Panc1 (cell line): ENCODE measurements at regions not wholly inside any gene's neighbourhood (a gene's known extent, or its start where the extent isn't known, plus 50 kb on each side); places are given as distances from the start of the nearest gene placed in this dataset.

Experiments used
- ATAC-seq: fragments of 200-7000 bp; cut with Tn5 transposase; 2 replicates; pipeline ENCODE4 v1.9.1; 2020; ENCODE audit warnings: mild to moderate bottlenecking, moderate library complexity
- BruUV-seq: library from RNA; stranded (reverse); fragments of 400-500 nt; replicated peaks from 2 replicates; lab custom pipeline; 2021; lab: Mats Ljungman, UMichigan
- CTCF ChIA-PET: fragments of 300-600 bp; sonication (Branson Sonifier 250); formaldehyde crosslinking; loops from one replicate; lab custom pipeline; 2022; ENCODE audit warnings: antibody characterized with exemption; lab: Charles Lee
- POLR2A ChIA-PET: fragments of 300-600 bp; sonication (Branson Sonifier 250); formaldehyde crosslinking; loops from one replicate; lab custom pipeline; 2022; ENCODE audit warnings: antibody characterized with exemption; lab: Charles Lee
- DNase-seq: peaks from one replicate; pipeline ENCODE4 v3.0.0-alpha.2; 2010; ENCODE audit warnings: low read depth, low spot score
- H3K27ac ChIP-seq: 2 replicates; pipeline ENCODE4 v1.5.1; 2011; ENCODE audit warnings: mild to moderate bottlenecking, low read length, inconsistent platforms
- H3K27me3 ChIP-seq: fragments of 200-500 bp; sonication (Bioruptor generic); 2 replicates; pipeline ENCODE4 v1.6.0; 2014; ENCODE audit warnings: low read length, inconsistent platforms; ENCODE audit not compliant: control insufficient read depth, insufficient read depth
- H3K36me3 ChIP-seq: fragments of 200-500 bp; sonication (Bioruptor generic); 2 replicates; pipeline ENCODE4 v1.5.1; 2014; ENCODE audit warnings: inconsistent platforms, mild to moderate bottlenecking, low read length, moderate library complexity; ENCODE audit not compliant: control insufficient read depth, insufficient read depth
- H3K4me1 ChIP-seq: 2 replicates; pipeline ENCODE4 v1.5.1; 2011; ENCODE audit warnings: inconsistent platforms, mild to moderate bottlenecking, low read length, moderate library complexity; ENCODE audit not compliant: control insufficient read depth, insufficient read depth
- H3K4me3 ChIP-seq, 2 experiments: 2 replicates each; pipeline ENCODE4 v1.5.1; 2011 to 2012; ENCODE audit warnings: low read depth in 2 of 2, low read length in 2 of 2, mild to moderate bottlenecking in 2 of 2, inconsistent platforms in 1 of 2, moderate library complexity in 1 of 2
- H3K9me3 ChIP-seq: fragments of 200-500 bp; sonication (Bioruptor generic); 2 replicates; pipeline ENCODE4 v1.5.1; 2014; ENCODE audit warnings: low read depth, mild to moderate bottlenecking, inconsistent platforms, low read length, moderate library complexity; ENCODE audit not compliant: control insufficient read depth, insufficient read depth
- POLR2AphosphoS5 ChIP-seq: IDR thresholded peaks from 2 replicates; pipeline ENCODE4 v1.6.1; 2012; ENCODE audit warnings: mild to moderate bottlenecking, low read depth, low read length, moderate library complexity
- REST ChIP-seq, 2 experiments: IDR thresholded peaks; 2 replicates each; pipeline ENCODE4 v1.6.1; 2011 to 2012; ENCODE audit warnings: low read depth in 2 of 2, control low read depth in 1 of 2, low read length in 1 of 2, mild to moderate bottlenecking in 1 of 2, moderate library complexity in 1 of 2; ENCODE audit not compliant: insufficient read depth in 1 of 2
- SIN3A ChIP-seq: IDR thresholded peaks from 2 replicates; pipeline ENCODE4 v1.6.1; 2012; ENCODE audit warnings: low read depth, mild to moderate bottlenecking, low read length, moderate library complexity, borderline replicate concordance; ENCODE audit not compliant: insufficient read depth
- TCF7L2 ChIP-seq: IDR thresholded peaks from 2 replicates; pipeline ENCODE4 v1.6.1; 2011; ENCODE audit warnings: mild to moderate bottlenecking, low read depth, low read length, inconsistent platforms
- in situ Hi-C: cut with HindIII; loops from 2 replicates; pipeline ENCODE4 v1.10.0; 2016; ENCODE audit warnings: low sequenced_read_pairs, low pct_unique_long_range_greater_than_20kb
- intact Hi-C: fragments of 100-400 bp; cut with micrococcal nuclease; formaldehyde crosslinking; loops from one replicate; pipeline ENCODE4 v1.10.0; 2022; ENCODE audit not compliant: unreplicated experiment
- TF ChIP-seq, protein P1 (sequence below): fragments of 450-650 bp; IDR thresholded peaks from 2 replicates; pipeline ENCODE4 v1.5.1; 2017; ENCODE audit warnings: mild to moderate bottlenecking

DNA sequence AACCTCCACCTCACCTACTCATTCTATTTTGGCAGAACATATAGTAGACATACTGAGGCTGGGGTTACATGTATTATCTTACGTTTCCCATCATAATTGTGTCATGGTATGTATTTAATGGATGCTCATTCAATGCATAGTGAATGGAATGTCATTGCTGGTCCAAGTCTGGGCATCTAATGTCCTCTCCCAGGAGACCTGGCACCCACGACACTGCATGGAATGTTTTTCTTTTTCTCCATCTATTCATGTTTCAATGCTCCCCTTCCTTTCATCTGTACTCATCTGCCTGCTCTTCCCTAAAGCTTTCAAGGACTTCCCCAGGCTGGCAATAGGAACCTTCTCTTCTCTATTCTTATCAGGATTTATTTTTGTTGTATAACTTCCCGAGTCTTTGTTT lies 50.8 kb upstream of the SLIT3 start:
- H3K27ac ChIP-seq = peak overlapping the region; percentile 87
- CTCF ChIA-PET = no interaction called here
- no peak for TF ChIP-seq SIN3A
- no peak for TF ChIP-seq REST (IDR thresholded peaks at IDR 0.05; ENCODE audit: insufficient read depth in 1 of 2, low read depth in 2 of 2, low read length in 1 of 2)
- TF ChIP-seq, protein P1, sequence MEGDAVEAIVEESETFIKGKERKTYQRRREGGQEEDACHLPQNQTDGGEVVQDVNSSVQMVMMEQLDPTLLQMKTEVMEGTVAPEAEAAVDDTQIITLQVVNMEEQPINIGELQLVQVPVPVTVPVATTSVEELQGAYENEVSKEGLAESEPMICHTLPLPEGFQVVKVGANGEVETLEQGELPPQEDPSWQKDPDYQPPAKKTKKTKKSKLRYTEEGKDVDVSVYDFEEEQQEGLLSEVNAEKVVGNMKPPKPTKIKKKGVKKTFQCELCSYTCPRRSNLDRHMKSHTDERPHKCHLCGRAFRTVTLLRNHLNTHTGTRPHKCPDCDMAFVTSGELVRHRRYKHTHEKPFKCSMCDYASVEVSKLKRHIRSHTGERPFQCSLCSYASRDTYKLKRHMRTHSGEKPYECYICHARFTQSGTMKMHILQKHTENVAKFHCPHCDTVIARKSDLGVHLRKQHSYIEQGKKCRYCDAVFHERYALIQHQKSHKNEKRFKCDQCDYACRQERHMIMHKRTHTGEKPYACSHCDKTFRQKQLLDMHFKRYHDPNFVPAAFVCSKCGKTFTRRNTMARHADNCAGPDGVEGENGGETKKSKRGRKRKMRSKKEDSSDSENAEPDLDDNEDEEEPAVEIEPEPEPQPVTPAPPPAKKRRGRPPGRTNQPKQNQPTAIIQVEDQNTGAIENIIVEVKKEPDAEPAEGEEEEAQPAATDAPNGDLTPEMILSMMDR = no peak
- no peak for TF ChIP-seq POLR2AphosphoS5
- no peak for TF ChIP-seq TCF7L2
- no peaks in the 10 kb centered on the region for H3K36me3 ChIP-seq
- no peak overlapping the region for H3K4me3 ChIP-seq
- POLR2A ChIA-PET = interaction anchor here (0.6 kb wide), 1 partner anchor 394 kb away, joined by 3 read pairs; no protein-coding TSS in a partner anchor
- ATAC-seq = no peak
- in situ Hi-C loops = no loop called here
- H3K27me3 ChIP-seq = no peaks in the 10 kb centered on the region
- intact Hi-C loops = no loop called here
- no peak for DNase-seq
- BruUV-seq = no TSS peak
- peaks cover 16% of the 10 kb centered on the region; the same call in 1 of the 2 replicates for H3K9me3 ChIP-seq
- H3K4me1 ChIP-seq = peaks cover 38% of the 10 kb centered on the region

DNA sequence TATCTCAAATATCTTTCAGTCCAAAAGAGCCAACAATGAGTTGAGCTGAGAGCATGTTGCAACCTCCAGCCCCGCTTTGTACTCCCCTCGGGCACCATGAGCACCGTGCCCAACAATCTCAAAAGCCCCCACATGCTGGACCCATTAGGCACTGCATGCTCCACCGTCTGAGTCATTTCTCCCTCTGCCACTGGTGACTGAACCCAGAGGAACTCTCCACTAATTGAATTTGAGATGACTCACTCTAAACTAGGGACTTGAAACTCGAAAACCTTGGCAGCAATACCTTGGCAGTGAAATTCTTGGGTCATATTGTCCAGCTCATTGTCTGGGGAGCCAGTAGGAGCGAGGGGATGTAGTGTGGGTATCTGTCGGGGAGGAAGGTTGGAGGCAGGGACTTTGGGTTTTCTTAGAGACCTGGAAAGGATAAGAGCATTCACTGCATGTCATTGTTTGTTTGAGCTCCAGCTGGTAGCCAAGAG lies 49.9 kb upstream of the SLIT3 start:
- BruUV-seq = no TSS peak
- peaks cover 38% of the 10 kb centered on the region for H3K4me1 ChIP-seq
- in situ Hi-C loops = no loop called here

More for the DNA sequence above, 49.9 kb upstream of the SLIT3 start:
- intact Hi-C loops = no loop called here
- H3K4me3 ChIP-seq = no peak overlapping the region
- H3K27me3 ChIP-seq = no peaks in the 10 kb centered on the region
- ChIA-PET POLR2A (no interaction called here), CTCF (no interaction called here)
- H3K36me3 ChIP-seq = no peaks in the 10 kb centered on the region
- peak; percentile 85; the same call in 1 of the 2 replicates for TF ChIP-seq SIN3A
- peak; percentile 56 for TF ChIP-seq TCF7L2
- TF ChIP-seq POLR2AphosphoS5 = peak; percentile 89; the same call in 1 of the 2 replicates
- TF ChIP-seq, protein P1 = no peak
- no peak for TF ChIP-seq REST (IDR thresholded peaks at IDR 0.05; ENCODE audit: insufficient read depth in 1 of 2, low read depth in 2 of 2, low read length in 1 of 2)
- DNase-seq = peak; percentile 86
- peak overlapping the region; percentile 93 for H3K27ac ChIP-seq
- peak; percentile 94 for ATAC-seq
- peaks cover 16% of the 10 kb centered on the region; the same call in 1 of the 2 replicates for H3K9me3 ChIP-seq
